ENCODE measurements at regions not wholly inside any gene's neighbourhood (a gene's known extent, or its start where the extent isn't known, plus 50 kb on each side); places are given as distances from the start of the nearest gene placed in this dataset.

GRCh38 chr20:39538317-39538716 is 576.2 kb downstream of the DHX35 start:
- TF ChIP-seq CTCF (IDR thresholded peaks at IDR 0.05) (no peak), POLR2A (IDR thresholded peaks at IDR 0.05) (no peak)

Data from body of pancreas (tissue), 4 donors.